Fibroblast of the conjunctiva (primary cell): ENCODE measurements at regions not wholly inside any gene's neighbourhood (a gene's known extent, or its start where the extent isn't known, plus 50 kb on each side); places are given as distances from the start of the nearest gene placed in this dataset.
"Not testable (repeated sequence)": the region's sequence is repeated elsewhere in the genome, so short reads cannot be mapped to it uniquely, and the experiment has no call there.

Source experiments
- DNase-seq: peaks from one replicate; pipeline ENCODE4 v3.0.0-alpha.2; 2010; ENCODE audit warnings: low read depth

DNA sequence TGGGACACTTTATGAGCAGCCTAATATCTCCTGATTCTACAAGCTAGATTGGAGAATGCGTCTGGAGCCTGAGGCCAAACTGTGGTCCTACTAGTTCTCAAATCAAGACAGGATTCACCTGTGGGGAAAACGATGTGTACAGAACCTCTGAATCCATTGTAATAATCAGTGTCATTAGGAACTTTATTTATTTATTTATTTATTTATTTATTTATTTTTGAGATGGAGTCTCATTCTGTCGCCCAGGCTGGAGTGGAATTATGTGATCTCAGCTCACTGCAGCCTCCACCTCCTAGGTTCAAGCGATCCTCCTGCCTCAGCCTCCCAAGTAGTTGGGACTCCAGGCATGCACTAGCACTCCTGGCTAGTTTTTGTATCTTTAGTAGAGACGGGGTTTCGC lies 52.6 kb upstream of the KIF26B start:
- DNase-seq = not testable (repeated sequence)

- DNase-seq = no peak
Measured at GRCh38 chr1:245099401-245099800, 55.4 kb upstream of the KIF26B start.

DNA sequence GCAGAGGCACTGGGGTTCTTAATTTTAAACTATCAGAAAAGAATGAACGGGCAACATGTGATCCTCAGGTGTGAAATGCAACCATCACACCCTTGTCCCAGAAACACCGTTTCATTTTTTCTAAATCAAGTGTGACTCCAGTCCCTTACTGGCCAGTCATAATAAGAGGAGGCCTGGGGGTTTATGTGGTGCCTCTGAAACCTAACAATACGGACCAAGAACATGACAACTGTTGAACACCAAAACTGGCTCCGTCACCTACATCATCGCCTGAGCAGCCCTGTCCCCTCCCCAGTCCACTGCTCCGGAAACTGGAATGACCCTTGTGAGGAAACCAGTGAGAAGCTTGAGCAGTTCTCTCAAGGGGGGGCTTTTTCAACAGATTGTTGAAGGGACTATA lies 55.9 kb upstream of the KIF26B start:
- no peak for DNase-seq

GRCh38 chr1:245096311-245097066 lies 58.3 kb upstream of the KIF26B start:
- DNase-seq = no peak

DNA sequence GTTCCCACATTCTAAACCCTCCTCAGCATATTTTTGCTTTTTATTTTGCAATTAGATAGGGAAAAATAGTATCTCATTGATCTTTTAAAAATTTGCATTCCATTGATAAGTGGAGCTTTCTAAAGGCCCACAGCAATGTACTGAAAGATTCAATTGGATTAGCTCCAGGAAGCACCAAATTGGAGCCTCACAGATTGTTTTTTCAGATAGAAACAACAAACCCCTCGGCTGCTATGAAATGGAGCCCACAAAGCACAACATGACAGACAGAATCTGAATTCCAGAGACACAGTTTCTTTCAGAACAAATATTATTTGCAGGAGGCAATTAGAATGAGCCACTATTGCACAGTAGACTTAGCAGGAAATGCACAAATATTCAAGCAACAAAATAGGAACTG lies 58.9 kb upstream of the KIF26B start:
- no peak for DNase-seq

DNA sequence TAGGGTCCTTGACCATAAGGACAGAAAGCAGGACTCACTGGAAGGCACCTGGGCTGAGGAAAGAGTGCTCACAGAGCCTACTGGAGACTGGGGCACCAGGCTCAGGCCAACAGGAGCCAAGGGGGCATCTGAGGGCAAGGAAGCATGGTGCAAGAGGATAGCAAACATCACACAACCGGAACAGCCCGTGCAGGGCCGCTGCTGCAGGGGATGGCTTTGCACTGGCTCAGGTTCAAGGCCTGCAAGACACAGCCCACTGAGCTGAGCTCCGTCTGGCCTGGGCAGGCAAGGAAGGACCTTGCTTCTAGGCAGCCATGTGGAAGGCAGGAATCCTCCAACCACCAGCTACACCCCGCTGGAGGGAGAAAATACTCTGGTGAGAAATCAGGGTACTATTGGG lies 59.8 kb upstream of the KIF26B start:
- DNase-seq = no peak

DNA sequence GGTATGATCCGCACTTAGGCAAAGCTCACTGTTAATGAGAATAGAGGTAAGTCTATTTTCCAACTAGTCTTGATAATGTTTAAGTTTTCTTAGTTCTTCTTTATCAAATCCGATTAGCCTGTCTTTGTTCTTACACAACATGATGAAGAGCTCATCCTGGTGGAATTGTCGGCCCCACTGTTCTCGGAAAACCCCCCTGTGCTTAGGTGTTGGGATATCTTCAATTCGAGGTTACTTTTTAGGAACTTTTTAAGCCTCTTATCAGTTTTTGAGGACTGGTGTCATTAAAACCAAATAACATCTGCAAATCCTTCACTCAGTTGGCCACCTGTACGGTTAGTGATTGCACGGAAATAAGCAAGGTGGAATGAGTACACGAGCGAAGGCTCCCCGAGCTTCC lies 60.7 kb upstream of the KIF26B start:
- no peak for DNase-seq

- DNase-seq = no peak
Measured at GRCh38 chr1:245092638-245092976, 62.2 kb upstream of the KIF26B start.

DNA sequence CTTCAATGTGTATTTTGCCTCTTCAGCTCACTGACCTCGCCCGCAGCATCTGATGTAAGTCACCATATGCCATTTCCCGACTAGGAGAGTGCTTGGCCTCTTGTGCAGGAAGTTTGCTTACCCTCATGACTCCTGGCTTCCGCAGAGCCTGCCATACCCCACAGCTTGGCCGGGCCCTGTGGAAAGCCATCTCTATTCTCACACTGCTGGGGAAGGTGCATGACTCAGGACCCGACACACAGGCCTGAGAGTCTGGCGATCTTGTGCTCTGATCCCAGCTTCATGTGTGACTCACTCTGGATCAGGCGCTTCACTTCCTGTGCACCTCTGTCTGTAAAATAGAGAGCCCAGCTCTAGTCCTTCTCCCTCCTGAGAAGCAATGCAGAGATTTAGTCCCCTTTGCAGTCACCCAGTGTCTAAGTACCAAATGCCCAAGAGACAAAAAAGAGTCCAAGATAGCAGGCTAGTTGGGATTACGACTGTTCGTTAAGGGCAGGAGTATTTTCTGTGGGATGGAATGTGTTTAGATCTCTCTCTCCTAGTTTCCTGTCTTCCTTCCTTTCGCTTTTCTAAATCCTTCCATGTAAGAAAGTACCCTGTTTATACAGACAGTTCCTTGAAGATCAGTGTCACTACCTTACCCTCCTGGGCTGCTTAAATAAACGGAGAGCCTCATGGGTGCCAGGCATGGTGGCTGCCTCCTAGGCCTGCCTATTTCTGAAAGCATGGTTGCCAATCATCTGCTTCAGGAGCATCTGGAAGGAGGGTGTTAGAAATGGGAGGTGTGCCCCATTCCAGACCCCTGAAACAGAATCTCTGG lies 62.8 kb upstream of the KIF26B start:
- DNase-seq = peak; percentile 65

DNA sequence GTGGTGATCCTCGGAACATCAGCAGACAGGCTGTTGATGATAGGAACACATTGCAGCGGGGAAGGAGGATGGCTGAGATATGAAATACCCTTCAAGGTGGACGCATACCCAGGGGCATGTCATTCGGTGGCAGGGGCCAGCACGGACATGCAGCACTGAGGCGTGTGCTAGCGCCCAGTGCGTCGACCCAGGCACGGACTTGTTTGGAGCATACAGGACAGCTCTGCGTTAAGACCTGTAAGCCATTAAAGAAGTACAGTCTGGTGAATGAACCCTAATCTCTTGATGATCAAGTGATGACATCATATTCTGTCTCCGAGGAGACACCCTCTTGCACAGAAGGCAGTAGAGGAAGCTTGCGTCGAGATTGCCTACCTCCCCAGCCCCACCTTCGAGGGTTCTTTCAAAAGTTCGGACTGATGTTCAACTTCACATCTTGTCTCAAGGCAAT lies 63.6 kb upstream of the KIF26B start:
- no peak for DNase-seq

DNA sequence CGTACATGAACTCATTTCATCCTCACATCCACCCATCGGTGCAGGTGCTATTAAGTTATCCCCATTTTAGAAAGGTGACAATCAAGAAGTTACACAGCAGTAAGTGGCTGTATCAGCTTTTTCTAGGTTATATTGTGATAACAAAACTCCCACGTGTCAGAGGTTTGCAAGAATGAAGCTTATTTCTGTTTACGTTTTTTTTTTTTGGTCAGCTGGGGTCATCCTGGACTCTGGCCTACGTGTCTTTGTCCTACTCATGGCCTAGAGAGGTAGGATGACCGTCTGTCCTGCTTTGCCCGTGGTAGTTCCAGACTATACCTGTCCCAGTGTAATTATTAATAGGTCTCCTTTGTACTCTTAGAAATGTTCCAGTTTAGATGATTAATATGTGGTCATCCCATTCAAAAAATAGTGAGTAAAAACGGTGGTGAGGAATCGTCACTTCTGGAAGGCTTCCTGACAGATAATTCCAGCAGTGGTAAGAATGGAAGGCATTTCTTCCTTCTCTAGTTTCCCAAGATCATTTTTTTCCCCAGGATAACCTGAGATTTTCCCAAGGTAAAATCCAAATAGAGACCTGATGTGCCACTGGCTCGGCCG lies 64.2 kb upstream of the KIF26B start:
- DNase-seq = no peak

DNA sequence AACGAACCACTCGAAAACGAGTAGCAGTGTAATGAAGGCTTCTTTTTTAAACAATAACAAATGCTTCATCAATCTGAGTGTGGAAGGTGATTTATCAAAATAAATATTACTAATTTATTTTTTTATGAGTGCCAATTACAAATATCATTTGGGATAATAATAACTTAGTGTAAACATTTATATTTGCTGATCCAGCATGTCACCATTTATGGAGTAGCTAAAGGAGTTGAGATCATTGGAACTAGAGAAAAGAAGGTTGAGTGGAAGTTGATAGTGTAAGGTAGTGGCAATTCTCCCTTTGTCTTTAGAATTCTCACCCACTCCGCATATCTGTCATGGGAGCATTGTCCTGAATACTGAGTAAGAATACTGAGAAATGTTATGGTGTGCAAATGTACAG lies 67.1 kb upstream of the KIF26B start:
- DNase-seq = no peak

DNA sequence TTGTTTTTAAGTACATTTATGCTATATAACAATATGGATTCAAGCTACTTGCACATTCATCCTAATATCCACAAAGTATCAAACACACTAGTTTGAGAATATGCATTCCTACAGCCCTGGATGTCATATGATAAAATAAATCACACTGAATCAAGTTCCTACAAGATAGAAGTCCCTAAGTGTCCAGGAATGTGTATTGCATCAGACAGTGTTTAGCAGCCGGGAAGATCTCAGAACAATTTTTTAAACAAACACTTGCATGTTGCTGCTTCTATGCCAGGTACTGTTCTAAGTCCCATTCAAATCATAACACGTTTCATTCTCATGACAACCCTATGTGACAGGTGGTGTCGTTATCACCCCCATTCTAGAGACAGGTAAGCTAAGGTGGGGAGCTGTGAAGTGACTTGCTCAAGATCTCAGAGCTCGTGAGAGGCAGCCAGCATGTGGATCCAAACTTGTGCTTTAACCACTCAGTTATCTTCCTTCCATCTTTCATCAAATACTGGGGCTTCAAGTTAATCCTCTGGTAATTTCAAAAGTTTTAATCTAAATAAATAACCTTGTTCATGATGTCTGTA lies 68.3 kb upstream of the KIF26B start:
- peak; percentile 28 for DNase-seq

- peak; percentile 65 for DNase-seq
Measured at GRCh38 chr1:245085508-245086095, 69.2 kb upstream of the KIF26B start.

DNA sequence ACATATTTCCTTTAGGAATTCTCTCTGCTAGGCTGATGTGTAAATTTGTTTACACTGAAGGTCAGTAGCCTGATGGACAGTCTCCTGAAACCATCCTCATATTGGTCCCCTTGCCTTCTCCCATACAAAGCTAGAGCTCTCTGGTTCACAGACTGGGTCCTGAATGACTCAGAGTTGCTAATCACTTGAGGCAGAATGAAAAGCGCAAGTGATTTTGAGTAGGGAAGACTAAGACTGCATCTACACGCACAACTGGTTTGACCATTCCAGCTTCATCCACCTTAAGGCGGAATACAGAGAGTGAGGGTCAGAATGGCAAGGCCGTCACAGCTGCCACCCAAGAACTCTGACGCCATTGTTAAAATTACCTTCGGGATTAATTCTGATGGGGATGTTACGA lies 70.2 kb upstream of the KIF26B start:
- no peak for DNase-seq

- peak; percentile 40 for DNase-seq
Measured at GRCh38 chr1:245079021-245079609, 75.7 kb upstream of the KIF26B start.

GRCh38 chr1:245074898-245075297 lies 79.9 kb upstream of the KIF26B start:
- no peak for DNase-seq

DNA sequence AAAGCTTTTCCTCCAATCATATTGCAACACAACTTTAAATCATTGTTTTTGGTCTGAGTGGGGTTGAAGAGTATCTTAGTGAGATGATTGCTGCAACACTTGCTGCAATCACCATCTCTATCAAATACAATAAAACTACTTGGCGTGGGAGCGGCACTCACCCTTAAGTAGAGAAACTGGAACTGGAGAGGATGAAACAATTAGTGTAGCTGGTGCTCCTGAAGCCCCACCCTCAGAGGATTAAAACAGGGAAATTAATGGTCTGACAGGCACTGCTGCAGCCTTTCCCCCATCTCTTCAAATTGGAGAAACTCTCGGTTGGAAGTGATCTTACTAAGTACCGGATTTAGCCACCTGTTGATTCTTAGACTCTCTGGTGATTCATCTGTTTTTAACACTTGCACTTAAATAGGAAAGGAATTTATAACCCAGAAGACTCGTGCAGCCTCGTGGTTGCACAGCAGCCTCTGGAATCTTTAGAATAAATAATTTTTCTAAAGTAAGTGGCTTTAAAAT lies 80.5 kb upstream of the KIF26B start:
- no peak for DNase-seq

DNA sequence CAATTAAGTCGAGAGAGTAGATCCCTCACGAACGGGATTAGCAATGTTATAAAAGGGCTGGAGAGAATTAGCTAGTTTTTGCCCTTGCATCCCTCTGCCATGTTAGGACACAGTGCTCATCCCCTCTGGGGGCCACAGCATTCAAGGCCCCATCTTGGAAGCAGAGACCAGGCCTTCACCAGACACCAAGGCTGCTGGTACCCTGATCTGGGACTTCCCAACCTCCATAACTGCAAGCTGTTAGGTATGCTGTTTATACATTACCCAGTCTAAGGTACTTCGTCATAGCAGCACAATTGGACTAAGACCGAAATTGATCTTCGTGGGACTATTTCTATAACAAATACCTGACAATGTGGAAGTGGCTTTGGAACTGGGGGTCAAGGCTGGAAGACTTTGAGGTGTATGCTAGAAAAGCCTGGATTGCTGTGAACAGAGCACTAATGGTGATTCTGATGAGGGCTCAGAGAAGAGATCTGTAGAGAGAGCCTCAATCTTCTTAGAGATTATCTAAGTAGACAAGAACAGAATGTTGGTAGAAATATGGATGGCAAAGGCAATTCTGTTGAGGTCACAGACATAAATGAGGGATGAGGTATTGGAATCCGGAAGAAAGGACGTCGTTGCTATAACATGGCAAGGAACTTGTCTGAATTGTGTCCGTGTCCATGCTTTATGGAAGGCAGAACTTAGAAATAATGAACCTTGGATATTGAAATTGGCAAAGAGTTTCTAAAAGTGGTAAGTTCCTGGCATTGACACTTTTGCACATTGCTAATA lies 83.8 kb upstream of the KIF26B start:
- no peak for DNase-seq

- no peak for DNase-seq
Measured at GRCh38 chr1:245067257-245067656, 87.5 kb upstream of the KIF26B start.

DNA sequence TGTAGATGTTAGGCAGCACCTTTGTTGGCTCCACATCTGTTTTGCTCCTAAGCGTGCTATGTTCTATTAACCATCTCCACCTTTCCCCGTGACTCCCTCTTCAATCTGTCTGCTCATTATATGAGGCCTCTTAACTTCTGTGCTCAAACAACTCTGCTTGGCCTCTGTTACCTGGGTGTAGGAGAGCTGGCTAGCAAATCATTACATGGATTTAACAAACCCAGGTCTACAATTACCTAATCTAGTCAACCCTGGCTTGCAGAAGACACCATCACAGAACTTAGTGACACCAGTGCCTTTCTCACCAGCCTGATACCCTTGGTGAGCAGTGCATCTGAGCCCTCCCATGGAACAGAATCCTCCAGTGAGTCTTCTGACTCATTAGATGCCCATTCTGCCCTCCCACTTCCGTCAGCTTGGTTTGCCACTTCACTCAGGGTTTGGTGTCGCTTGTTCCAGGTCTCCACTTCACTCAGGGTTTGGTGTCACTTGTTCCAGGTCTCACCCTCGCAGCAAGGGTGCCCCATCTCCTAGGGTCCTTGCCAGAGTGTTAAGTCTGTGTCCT lies 92.0 kb upstream of the KIF26B start:
- DNase-seq = no peak
